Right renal cortex interstitium (tissue), 3 donors: ENCODE measurements at regions not wholly inside any gene's neighbourhood (a gene's known extent, or its start where the extent isn't known, plus 50 kb on each side); places are given as distances from the start of the nearest gene placed in this dataset.

Source experiments
- DNase-seq, 3 donors: peaks; one replicate each; pipeline ENCODE4 v3.0.0-alpha.2; 2013; ENCODE audit warnings: low read depth in 3 of 3, low spot score in 2 of 3

DNA sequence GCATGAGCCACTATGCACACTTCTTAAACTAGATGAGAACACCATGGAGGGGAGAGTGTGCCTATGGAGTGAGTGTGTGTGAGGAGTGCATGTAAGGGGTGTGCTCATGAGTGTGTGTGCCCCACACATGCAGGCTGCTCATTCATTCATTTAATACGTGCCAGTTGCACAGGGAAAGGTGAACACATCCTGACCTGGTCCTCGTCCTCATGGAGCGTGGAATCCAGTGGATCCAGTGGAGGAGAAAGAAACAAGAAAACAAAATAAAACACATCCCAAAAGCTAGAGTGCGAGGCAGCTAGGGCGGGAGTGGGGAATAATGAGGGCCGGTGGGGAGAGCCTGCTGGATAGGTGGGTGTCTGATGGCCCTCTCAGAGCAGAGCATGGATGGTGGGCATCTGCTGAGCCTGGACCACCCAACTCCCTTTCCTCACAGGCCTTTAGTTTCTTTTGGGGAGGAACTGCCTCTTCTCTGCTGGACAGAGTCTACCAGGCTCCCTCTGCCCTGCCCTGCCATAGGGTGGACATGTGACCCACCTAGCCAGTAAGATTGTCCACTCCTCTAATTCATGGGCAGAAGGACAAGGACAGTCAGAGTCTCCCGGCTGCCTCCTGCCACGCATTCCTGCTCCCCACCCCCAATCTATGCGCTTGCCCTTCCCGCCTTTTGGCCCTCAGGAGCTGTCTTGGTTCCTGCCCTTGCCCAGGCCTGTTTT, 204.3 kb downstream of the RAB11FIP4 start:
- DNase-seq: no peak

DNA sequence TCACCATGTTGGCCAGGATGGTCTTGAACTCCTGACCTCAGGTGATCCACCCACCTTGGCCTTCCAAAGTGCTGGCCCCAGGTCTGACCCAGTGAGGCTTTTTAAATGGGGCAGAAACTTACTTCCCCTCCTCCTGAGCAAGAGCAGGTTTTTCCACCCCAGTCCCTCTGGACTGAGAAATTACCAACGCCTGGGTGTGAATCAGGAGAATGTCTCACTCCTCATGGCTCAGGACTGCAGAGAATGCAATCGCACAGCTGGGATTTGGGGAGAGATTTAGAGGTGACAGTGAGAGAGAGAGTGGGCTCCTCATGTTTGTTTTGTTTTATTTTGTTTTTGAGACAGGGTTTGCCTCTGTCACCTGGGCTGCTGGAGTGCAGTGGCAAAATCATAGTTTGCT, 203.6 kb downstream of the RAB11FIP4 start:
- no peak for DNase-seq

DNA sequence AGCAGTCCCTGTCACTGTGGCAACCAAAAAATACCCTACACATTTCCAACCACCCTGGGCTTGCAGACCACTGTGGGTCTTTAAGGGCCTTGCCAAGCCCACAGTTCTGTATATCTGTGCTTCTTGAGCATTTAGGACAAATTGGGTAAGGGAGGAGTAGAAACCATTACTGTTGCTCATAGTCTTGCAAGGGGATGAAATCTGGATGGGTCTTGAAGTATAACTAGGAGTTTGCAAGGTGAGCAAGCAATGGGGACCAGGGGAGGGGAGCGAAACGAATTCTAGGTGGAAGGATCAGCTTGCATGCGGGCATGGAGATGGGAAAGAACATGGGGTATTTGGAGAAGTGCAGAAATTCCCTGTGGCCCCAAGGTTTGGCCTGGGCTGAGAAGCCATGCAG, 202.9 kb downstream of the RAB11FIP4 start:
- DNase-seq: no peak

DNA sequence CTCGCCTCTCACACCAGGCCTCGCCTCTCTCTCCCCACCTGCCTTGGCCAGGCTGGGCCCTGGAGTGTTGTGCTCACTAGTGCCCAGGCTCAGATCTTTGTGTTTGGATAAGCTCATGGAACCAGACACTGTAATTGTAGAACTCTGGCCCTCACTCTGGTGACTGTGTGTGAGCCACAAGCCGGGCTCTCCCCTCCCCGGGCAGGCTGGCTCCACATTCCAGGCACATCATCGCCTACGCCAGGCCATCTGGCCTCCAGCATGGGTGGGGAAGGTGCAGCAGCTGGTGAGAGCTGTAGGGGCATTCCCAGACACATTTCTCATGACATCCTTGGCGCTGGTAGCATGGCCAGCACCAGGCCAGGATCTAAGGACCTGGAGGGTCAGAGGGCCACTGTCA, 202.3 kb downstream of the RAB11FIP4 start:
- no peak for DNase-seq

DNA sequence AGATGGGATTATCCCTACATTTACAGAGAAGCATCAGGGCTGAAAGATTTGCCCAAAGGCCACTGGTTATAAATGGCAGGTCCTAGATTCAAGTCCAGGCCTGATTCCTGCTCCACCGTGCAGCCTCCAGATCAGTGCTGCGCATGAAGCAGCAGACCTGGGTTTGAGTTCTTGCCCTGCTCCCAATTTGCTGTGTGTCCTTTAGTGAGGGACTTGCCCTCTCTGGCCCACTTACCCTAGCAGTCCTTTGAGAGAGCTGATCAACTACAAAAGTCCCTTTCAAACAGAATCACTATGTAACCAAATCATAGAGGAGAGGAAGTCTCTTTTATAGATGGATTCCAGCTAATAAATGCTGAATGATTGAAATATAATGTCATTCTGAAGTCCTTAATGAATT, 200.4 kb downstream of the RAB11FIP4 start:
- no peak for DNase-seq

DNA sequence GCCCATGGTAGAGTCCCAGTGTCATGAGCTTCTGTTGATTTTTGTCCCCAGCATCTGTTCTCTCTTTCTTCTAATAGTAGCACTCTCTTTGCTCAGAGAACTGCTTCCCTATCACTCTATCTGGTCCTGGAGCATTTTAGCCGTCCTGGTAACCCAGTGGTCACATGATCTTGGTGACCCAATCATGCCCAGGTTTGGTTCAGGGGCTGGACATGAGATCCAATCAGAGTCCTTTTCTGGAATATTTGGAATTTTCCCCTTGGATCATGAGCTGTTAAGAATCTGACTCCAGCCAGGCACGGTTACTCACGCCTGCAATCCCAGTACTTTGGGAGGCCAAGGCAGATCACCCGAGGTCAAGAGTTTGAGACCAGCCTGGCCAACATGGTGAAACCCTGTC, 197.0 kb downstream of the RAB11FIP4 start:
- no peak for DNase-seq

DNA sequence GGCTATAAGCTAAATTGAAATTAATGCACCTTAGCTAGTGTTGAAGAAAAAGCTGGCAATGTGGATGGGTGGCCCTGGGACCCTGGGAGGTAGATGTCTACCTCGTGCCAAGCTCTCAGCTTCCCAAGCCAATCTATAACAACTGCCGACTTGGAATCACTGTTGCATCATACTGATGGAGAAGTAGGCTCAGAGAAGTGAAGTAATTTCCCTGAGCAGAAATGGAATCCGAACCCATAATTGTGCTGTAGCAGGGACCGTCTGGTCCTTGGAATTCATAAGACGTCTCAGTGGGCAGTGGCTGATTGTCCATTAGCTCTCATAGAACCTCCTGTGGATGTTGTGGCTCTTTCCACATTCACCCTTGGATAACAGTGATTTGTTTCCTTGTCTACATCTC, 196.6 kb downstream of the RAB11FIP4 start:
- no peak for DNase-seq
